GM12878 (cell line): ENCODE measurements at regions not wholly inside any gene's neighbourhood (a gene's known extent, or its start where the extent isn't known, plus 50 kb on each side); places are given as distances from the start of the nearest gene placed in this dataset.

ENCODE experiments used
- ATAC-seq: fragments of 200-7000 bp; cut with Tn5 transposase; 3 replicates; pipeline ENCODE4 v1.9.1; 2020; ENCODE audit warnings: mild to moderate bottlenecking, moderate library complexity
- BruUV-seq: library from RNA; stranded (reverse); fragments of 400-500 nt; replicated peaks from 2 replicates; lab custom pipeline; 2021; lab: Mats Ljungman, UMichigan
- CTCF ChIA-PET: fragments of 300-600 bp; sonication (Branson Sonifier 250); formaldehyde crosslinking; extraction: SDS; loops from one replicate; lab custom pipeline; 2021; ENCODE audit warnings: inconsistent platforms; lab: Yijun Ruan, JAX
- POLR2A ChIA-PET: fragments of 350-600 bp; formaldehyde crosslinking; extraction: SDS; loops from one replicate; lab custom pipeline; 2021; ENCODE audit warnings: inconsistent platforms; lab: Charles Lee
- RAD21 ChIA-PET: fragments of 300-600 bp; sonication (Branson Sonifier 250); formaldehyde crosslinking; loops from one replicate; lab custom pipeline; 2023; ENCODE audit warnings: antibody characterized with exemption; ENCODE audit not compliant: unreplicated experiment; lab: Charles Lee
- SMC1A ChIA-PET: fragments of 300-600 bp; sonication (Branson Sonifier 250); formaldehyde crosslinking; loops from one replicate; lab custom pipeline; 2023; ENCODE audit not compliant: unreplicated experiment, uncharacterized antibody; lab: Charles Lee
- DNase-seq: peaks from one replicate; pipeline ENCODE4 v3.0.0-alpha.2; 2011; ENCODE audit warnings: low read depth, low spot score
- FAIRE-seq: peaks from 3 replicates; lab custom pipeline; 2011; peaks lifted over from hg19 to GRCh38; lab: Jason Lieb, UNC
- H2AFZ ChIP-seq: 2 replicates; pipeline ENCODE4 v1.6.0; 2011; ENCODE audit warnings: low read depth, low read length, control low read depth; ENCODE audit not compliant: control insufficient read depth
- H3K27ac ChIP-seq: 2 replicates; pipeline ENCODE4 v1.5.1; 2011; ENCODE audit warnings: control low read depth; ENCODE audit not compliant: control insufficient read depth, insufficient read depth
- H3K27me3 ChIP-seq, 2 experiments: replicated peaks in 1 of 2; 2 replicates each; pipeline versions ENCODE4 v1.6.0 to v1.6.1; 2011; ENCODE audit warnings: low read length in 1 of 2; ENCODE audit not compliant: control insufficient read depth in 2 of 2, insufficient read depth in 2 of 2
- H3K36me3 ChIP-seq, 2 experiments: 2 replicates each; pipeline ENCODE4 v1.5.1; 2011; ENCODE audit warnings: low read length in 1 of 2; ENCODE audit not compliant: control insufficient read depth in 2 of 2, insufficient read depth in 2 of 2
- H3K4me1 ChIP-seq: 2 replicates; pipeline ENCODE4 v1.6.1; 2011; ENCODE audit warnings: mild to moderate bottlenecking, low read length, moderate library complexity, mixed read lengths; ENCODE audit not compliant: control insufficient read depth, insufficient read depth
- H3K4me2 ChIP-seq: 2 replicates; pipeline ENCODE4 v1.6.0; 2011; ENCODE audit warnings: control low read depth; ENCODE audit not compliant: control insufficient read depth, insufficient read depth
- H3K4me3 ChIP-seq: fragments of 200-600 bp; sonication (generic); 2 replicates; pipeline ENCODE4 v1.5.1; 2016
- H3K79me2 ChIP-seq: 2 replicates; pipeline ENCODE4 v1.6.0; 2011; ENCODE audit warnings: low read length; ENCODE audit not compliant: control insufficient read depth, insufficient read depth
- H3K9ac ChIP-seq: 2 replicates; pipeline ENCODE4 v1.8.0; 2011; ENCODE audit warnings: low read length, control low read depth, mixed read lengths; ENCODE audit not compliant: control insufficient read depth, insufficient read depth
- H3K9me3 ChIP-seq: replicated peaks from 3 replicates; pipeline ENCODE4 v1.5.1; 2011; ENCODE audit warnings: mild to moderate bottlenecking, low read length; ENCODE audit not compliant: control insufficient read depth, insufficient read depth
- H4K20me1 ChIP-seq: 2 replicates; pipeline ENCODE4 v1.6.0; 2011; ENCODE audit not compliant: control insufficient read depth, insufficient read depth
- CBX3 ChIP-seq: fragments of 200-600 bp; sonication (generic); IDR thresholded peaks from 2 replicates; pipeline ENCODE4 v1.6.1; 2016; ENCODE audit warnings: low read depth, borderline replicate concordance
- CEBPB ChIP-seq, 2 experiments: fragments of 150-350 bp in 1 of 2; IDR thresholded peaks; 2 replicates each; pipeline ENCODE4 v1.6.1; 2012 to 2014; ENCODE audit warnings: low read depth in 2 of 2, low read length in 2 of 2, borderline replicate concordance in 1 of 2, inconsistent platforms in 1 of 2
- DPF2 ChIP-seq: fragments of 450-650 bp; IDR thresholded peaks from 2 replicates; pipeline ENCODE4 v1.6.1; 2017; ENCODE audit warnings: mild to moderate bottlenecking
- IRF4 ChIP-seq: IDR thresholded peaks from 2 replicates; pipeline ENCODE4 v1.6.1; 2011; ENCODE audit warnings: low read depth, low read length
- MTA2 ChIP-seq: fragments of 450-650 bp; IDR thresholded peaks from 2 replicates; pipeline ENCODE4 v1.6.1; 2016; ENCODE audit warnings: low read depth, mild to moderate bottlenecking, moderate library complexity
- NFXL1 ChIP-seq: fragments of 450-650 bp; IDR thresholded peaks from 2 replicates; pipeline ENCODE4 v1.6.1; 2017; ENCODE audit warnings: antibody characterized with exemption, mild to moderate bottlenecking, borderline replicate concordance
- POLR2A ChIP-seq: IDR thresholded peaks from 2 replicates; pipeline ENCODE4 v1.6.1; 2011; ENCODE audit warnings: low read depth, mild to moderate bottlenecking, low read length
- POLR2AphosphoS2 ChIP-seq: IDR thresholded peaks from 2 replicates; pipeline ENCODE4 v1.6.1; 2011; ENCODE audit warnings: low read depth, mild to moderate bottlenecking, low read length, improper control_type of control experiment, moderate library complexity
- RB1 ChIP-seq: fragments of 450-650 bp; formaldehyde crosslinking; IDR thresholded peaks from 2 replicates; pipeline ENCODE4 v1.6.1; 2017; ENCODE audit warnings: mild to moderate bottlenecking, borderline replicate concordance
- SPI1 ChIP-seq: IDR thresholded peaks from 2 replicates; pipeline ENCODE4 v1.6.1; 2011; ENCODE audit warnings: low read depth, mild to moderate bottlenecking, low read length, moderate library complexity, borderline replicate concordance; ENCODE audit not compliant: insufficient read depth
- TBL1XR1 ChIP-seq: IDR thresholded peaks from 2 replicates; pipeline ENCODE4 v1.6.1; 2012; ENCODE audit warnings: low read depth, low read length, improper control_type of control experiment
- ZZZ3 ChIP-seq: IDR thresholded peaks from 2 replicates; pipeline ENCODE4 v1.6.1; 2011; ENCODE audit warnings: low read depth; ENCODE audit not compliant: control insufficient read depth, insufficient read length
- WGBS: methylation state at CpG from one replicate; pipeline ENCODE4 v1.1.6; 2016; ENCODE audit warnings: low lambda C conversion rate; ENCODE audit not compliant: insufficient replicate concordance, insufficient coverage; ENCODE audit errors: missing lambda C conversion rate; 5-methylcytosine and 5-hydroxymethylcytosine counted together
- in situ Hi-C: fragments of 300-500 bp; cut with MboI; formaldehyde crosslinking; loops from 9 replicates; pipeline ENCODE4 v1.14.3; 2018; ENCODE audit warnings: mixed read lengths
- intact Hi-C: fragments of 100-400 bp; cut with micrococcal nuclease; formaldehyde crosslinking; loops from one replicate; pipeline ENCODE4 v1.14.2; 2022; ENCODE audit not compliant: unreplicated experiment
- TF ChIP-seq, protein P1 (sequence below): fragments of 450-650 bp; IDR thresholded peaks from 2 replicates; pipeline ENCODE4 v1.6.1; 2017; ENCODE audit warnings: borderline replicate concordance
- TF ChIP-seq, protein P2 (sequence below): fragments of 450-650 bp; IDR thresholded peaks from 2 replicates; pipeline ENCODE4 v1.6.1; 2016; ENCODE audit warnings: mild to moderate bottlenecking
- TF ChIP-seq, protein P3 (sequence below): fragments of 450-650 bp; IDR thresholded peaks from 2 replicates; pipeline ENCODE4 v1.6.1; 2016; ENCODE audit warnings: mild to moderate bottlenecking, moderate library complexity, borderline replicate concordance
- TF ChIP-seq, protein P4 (sequence below): IDR thresholded peaks from 2 replicates; pipeline ENCODE4 v1.6.1; 2011; ENCODE audit warnings: borderline replicate concordance, low read depth, mild to moderate bottlenecking, moderate library complexity, low read length; ENCODE audit not compliant: insufficient read depth, poor library complexity, severe bottlenecking

DNA sequence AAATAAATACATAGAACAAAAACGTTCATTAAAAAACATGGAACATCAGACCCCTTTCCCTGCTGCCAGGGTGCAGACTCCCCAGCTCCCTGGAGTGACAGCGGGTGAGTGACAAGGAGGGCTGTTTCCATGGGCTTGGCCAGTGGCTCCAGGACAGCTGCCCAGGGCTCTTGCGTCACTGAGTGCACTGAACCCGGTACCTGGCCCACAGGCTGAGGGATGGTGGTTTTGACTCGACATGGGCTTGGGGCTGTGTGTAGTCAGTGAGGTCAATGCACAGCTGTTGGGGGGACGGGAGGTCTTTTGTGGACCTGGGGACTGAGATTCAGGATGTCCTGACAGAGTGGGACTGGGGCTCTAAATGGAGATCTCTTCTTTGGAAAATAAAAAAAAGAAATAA is 142.1 kb upstream of the B3GAT1 start:
- no peak for TF ChIP-seq POLR2AphosphoS2
- no peak for TF ChIP-seq SPI1
- TF ChIP-seq RB1, result no peak
- TF ChIP-seq, protein P1, sequence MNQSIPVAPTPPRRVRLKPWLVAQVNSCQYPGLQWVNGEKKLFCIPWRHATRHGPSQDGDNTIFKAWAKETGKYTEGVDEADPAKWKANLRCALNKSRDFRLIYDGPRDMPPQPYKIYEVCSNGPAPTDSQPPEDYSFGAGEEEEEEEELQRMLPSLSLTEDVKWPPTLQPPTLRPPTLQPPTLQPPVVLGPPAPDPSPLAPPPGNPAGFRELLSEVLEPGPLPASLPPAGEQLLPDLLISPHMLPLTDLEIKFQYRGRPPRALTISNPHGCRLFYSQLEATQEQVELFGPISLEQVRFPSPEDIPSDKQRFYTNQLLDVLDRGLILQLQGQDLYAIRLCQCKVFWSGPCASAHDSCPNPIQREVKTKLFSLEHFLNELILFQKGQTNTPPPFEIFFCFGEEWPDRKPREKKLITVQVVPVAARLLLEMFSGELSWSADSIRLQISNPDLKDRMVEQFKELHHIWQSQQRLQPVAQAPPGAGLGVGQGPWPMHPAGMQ, result no peak
- no peak for TF ChIP-seq ZZZ3
- TF ChIP-seq MTA2, result no peak
- TF ChIP-seq, protein P2, sequence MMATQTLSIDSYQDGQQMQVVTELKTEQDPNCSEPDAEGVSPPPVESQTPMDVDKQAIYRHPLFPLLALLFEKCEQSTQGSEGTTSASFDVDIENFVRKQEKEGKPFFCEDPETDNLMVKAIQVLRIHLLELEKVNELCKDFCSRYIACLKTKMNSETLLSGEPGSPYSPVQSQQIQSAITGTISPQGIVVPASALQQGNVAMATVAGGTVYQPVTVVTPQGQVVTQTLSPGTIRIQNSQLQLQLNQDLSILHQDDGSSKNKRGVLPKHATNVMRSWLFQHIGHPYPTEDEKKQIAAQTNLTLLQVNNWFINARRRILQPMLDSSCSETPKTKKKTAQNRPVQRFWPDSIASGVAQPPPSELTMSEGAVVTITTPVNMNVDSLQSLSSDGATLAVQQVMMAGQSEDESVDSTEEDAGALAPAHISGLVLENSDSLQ, result no peak
- TF ChIP-seq, protein P3, sequence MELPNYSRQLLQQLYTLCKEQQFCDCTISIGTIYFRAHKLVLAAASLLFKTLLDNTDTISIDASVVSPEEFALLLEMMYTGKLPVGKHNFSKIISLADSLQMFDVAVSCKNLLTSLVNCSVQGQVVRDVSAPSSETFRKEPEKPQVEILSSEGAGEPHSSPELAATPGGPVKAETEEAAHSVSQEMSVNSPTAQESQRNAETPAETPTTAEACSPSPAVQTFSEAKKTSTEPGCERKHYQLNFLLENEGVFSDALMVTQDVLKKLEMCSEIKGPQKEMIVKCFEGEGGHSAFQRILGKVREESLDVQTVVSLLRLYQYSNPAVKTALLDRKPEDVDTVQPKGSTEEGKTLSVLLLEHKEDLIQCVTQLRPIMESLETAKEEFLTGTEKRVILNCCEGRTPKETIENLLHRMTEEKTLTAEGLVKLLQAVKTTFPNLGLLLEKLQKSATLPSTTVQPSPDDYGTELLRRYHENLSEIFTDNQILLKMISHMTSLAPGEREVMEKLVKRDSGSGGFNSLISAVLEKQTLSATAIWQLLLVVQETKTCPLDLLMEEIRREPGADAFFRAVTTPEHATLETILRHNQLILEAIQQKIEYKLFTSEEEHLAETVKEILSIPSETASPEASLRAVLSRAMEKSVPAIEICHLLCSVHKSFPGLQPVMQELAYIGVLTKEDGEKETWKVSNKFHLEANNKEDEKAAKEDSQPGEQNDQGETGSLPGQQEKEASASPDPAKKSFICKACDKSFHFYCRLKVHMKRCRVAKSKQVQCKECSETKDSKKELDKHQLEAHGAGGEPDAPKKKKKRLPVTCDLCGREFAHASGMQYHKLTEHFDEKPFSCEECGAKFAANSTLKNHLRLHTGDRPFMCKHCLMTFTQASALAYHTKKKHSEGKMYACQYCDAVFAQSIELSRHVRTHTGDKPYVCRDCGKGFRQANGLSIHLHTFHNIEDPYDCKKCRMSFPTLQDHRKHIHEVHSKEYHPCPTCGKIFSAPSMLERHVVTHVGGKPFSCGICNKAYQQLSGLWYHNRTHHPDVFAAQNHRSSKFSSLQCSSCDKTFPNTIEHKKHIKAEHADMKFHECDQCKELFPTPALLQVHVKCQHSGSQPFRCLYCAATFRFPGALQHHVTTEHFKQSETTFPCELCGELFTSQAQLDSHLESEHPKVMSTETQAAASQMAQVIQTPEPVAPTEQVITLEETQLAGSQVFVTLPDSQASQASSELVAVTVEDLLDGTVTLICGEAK, result no peak
- TF ChIP-seq CBX3, result no peak
- TF ChIP-seq IRF4, result no peak
- TF ChIP-seq POLR2A, result no peak
- no peak for TF ChIP-seq DPF2
- TF ChIP-seq, protein P4, sequence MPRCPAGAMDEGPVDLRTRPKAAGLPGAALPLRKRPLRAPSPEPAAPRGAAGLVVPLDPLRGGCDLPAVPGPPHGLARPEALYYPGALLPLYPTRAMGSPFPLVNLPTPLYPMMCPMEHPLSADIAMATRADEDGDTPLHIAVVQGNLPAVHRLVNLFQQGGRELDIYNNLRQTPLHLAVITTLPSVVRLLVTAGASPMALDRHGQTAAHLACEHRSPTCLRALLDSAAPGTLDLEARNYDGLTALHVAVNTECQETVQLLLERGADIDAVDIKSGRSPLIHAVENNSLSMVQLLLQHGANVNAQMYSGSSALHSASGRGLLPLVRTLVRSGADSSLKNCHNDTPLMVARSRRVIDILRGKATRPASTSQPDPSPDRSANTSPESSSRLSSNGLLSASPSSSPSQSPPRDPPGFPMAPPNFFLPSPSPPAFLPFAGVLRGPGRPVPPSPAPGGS, result no peak
- TF ChIP-seq TBL1XR1, result no peak
- TF ChIP-seq CEBPB (IDR thresholded peaks at IDR 0.05; ENCODE audit: borderline replicate concordance in 1 of 2, low read depth in 2 of 2, low read length in 2 of 2), result no peak
- TF ChIP-seq NFXL1, result no peak
- ATAC-seq (no peak), DNase-seq (no peak), FAIRE-seq (no peak)
- no peak overlapping the region for H2AFZ ChIP-seq
- H4K20me1 ChIP-seq, result no peaks in the 10 kb centered on the region
- no TSS peak for BruUV-seq
- intact Hi-C loops, result no loop called here
- CTCF ChIA-PET, result no interaction called here
- H3K4me1 ChIP-seq, result no peaks in the 10 kb centered on the region
- H3K4me2 ChIP-seq, result no peak overlapping the region
- H3K79me2 ChIP-seq, result no peaks in the 10 kb centered on the region
- RAD21 ChIA-PET, result no interaction called here
- SMC1A ChIA-PET, result no interaction called here
- H3K27me3 ChIP-seq, result peaks cover 0 to 2% of the 10 kb centered on the region in 2 experiments; a peak in 1 of 4 replicates
- H3K4me3 ChIP-seq, result no peak overlapping the region
- H3K9ac ChIP-seq, result no peak overlapping the region
- no peak overlapping the region for H3K27ac ChIP-seq
- POLR2A ChIA-PET, result no interaction called here
- no peaks in the 10 kb centered on the region for H3K9me3 ChIP-seq
- 32% methylated on average over 6 of the region's 6 CpGs for WGBS
- in situ Hi-C loops, result no loop called here
- no peaks in the 10 kb centered on the region for H3K36me3 ChIP-seq
